GM23248 (cell line): ENCODE measurements at regions not wholly inside any gene's neighbourhood (a gene's known extent, or its start where the extent isn't known, plus 50 kb on each side); places are given as distances from the start of the nearest gene placed in this dataset.
A peak's percentile ranks its signal among the peaks of the same experiment; 100 is the strongest.

Experiments
- DNase-seq: peaks from one replicate; pipeline ENCODE4 v3.0.0-alpha.2; 2015
- H2AFZ ChIP-seq: fragments of 200-600 bp; sonication (generic); 2 replicates; pipeline ENCODE4 v1.6.1; 2016; ENCODE audit warnings: antibody characterized with exemption
- H3F3A ChIP-seq: fragments of 200-600 bp; sonication (generic); 2 replicates; pipeline ENCODE4 v1.6.1; 2016; ENCODE audit warnings: mild to moderate bottlenecking, antibody characterized with exemption, mixed run types; ENCODE audit not compliant: insufficient read depth
- H3K27ac ChIP-seq: fragments of 200-600 bp; sonication (generic); 2 replicates; pipeline ENCODE4 v1.5.1; 2016; ENCODE audit warnings: mild to moderate bottlenecking
- H3K27me3 ChIP-seq: fragments of 200-600 bp; sonication (generic); replicated peaks from 2 replicates; pipeline ENCODE4 v1.6.1; 2016; ENCODE audit warnings: mild to moderate bottlenecking; ENCODE audit not compliant: insufficient read depth
- H3K36me3 ChIP-seq: fragments of 200-600 bp; sonication (generic); 2 replicates; pipeline ENCODE4 v1.6.1; 2016; ENCODE audit warnings: low read depth, mild to moderate bottlenecking
- H3K4me1 ChIP-seq: fragments of 200-600 bp; sonication (generic); 2 replicates; pipeline ENCODE4 v1.6.1; 2016; ENCODE audit warnings: mild to moderate bottlenecking; ENCODE audit not compliant: insufficient read depth
- H3K4me2 ChIP-seq: fragments of 200-600 bp; sonication (generic); one replicate; pipeline ENCODE4 v1.6.1; 2016; ENCODE audit warnings: mild to moderate bottlenecking; ENCODE audit not compliant: unreplicated experiment
- H3K4me3 ChIP-seq: fragments of 200-600 bp; sonication (generic); 2 replicates; pipeline ENCODE4 v1.5.1; 2016; ENCODE audit warnings: mild to moderate bottlenecking
- H3K79me2 ChIP-seq: fragments of 200-600 bp; sonication (generic); 2 replicates; pipeline ENCODE4 v1.6.1; 2016; ENCODE audit warnings: mild to moderate bottlenecking; ENCODE audit not compliant: insufficient read depth
- H3K9ac ChIP-seq: fragments of 200-600 bp; sonication (generic); 2 replicates; pipeline ENCODE4 v1.6.1; 2016; ENCODE audit warnings: mild to moderate bottlenecking
- H3K9me2 ChIP-seq: fragments of 200-600 bp; sonication (generic); 2 replicates; pipeline ENCODE4 v1.6.1; 2016; ENCODE audit warnings: mixed run types, mild to moderate bottlenecking, moderate library complexity; ENCODE audit not compliant: insufficient read depth
- H3K9me3 ChIP-seq: fragments of 200-600 bp; sonication (generic); one replicate; pipeline ENCODE4 v1.6.1; 2017; ENCODE audit warnings: low read depth
- H4K20me1 ChIP-seq: fragments of 200-600 bp; sonication (generic); 2 replicates; pipeline ENCODE4 v1.6.0; 2016; ENCODE audit not compliant: insufficient read depth
- EZH2 ChIP-seq: fragments of 200-600 bp; sonication (generic); IDR thresholded peaks from 2 replicates; pipeline ENCODE4 v1.6.1; 2018; ENCODE audit warnings: antibody characterized with exemption, mild to moderate bottlenecking; ENCODE audit not compliant: insufficient read depth, poor library complexity, severe bottlenecking
- EZH2phosphoT487 ChIP-seq: fragments of 200-600 bp; sonication (generic); IDR thresholded peaks from 2 replicates; pipeline ENCODE4 v1.6.1; 2018; ENCODE audit warnings: antibody characterized with exemption, moderate library complexity, mild to moderate bottlenecking, low read depth; ENCODE audit not compliant: insufficient read depth
- WGBS, 2 experiments: methylation state at CpG; one replicate each; pipeline ENCODE4 v1.1.6; 2015 to 2017; ENCODE audit warnings: low lambda C conversion rate in 2 of 2, low coverage in 1 of 2; ENCODE audit errors: missing lambda C conversion rate in 2 of 2; 5-methylcytosine and 5-hydroxymethylcytosine counted together
- in situ Hi-C: fragments of 300-500 bp; cut with MboI; formaldehyde crosslinking; loops from 2 replicates; pipeline ENCODE4 v1.15.0; 2020

GRCh38 chr15:49712846-49713450, 92.1 kb downstream of the DTWD1 start:
- Histone ChIP-seq H3K4me1 (peaks cover 4% of the 10 kb centered on the region), H3F3A (no peaks in the 10 kb centered on the region), H3K4me3 (no peak overlapping the region), H3K27ac (no peak overlapping the region), H3K79me2 (no peaks in the 10 kb centered on the region), H2AFZ (no peak overlapping the region), H3K36me3 (no peaks in the 10 kb centered on the region), H4K20me1 (no peaks in the 10 kb centered on the region), H3K27me3 (no peaks in the 10 kb centered on the region), H3K9me3 (no peaks in the 10 kb centered on the region), H3K9me2 (no peaks in the 10 kb centered on the region), H3K4me2 (no peak overlapping the region), H3K9ac (no peak overlapping the region)
- no peak for TF ChIP-seq EZH2phosphoT487
- TF ChIP-seq EZH2: no peak
- DNase-seq: no peak
- in situ Hi-C loops: no loop called here
- WGBS, 2 experiments: 84% methylated on average over 2 of the region's 2 CpGs

- Histone ChIP-seq H3K4me2 (no peak overlapping the region), H4K20me1 (no peaks in the 10 kb centered on the region), H3K4me3 (no peak overlapping the region), H3K36me3 (no peaks in the 10 kb centered on the region), H2AFZ (no peak overlapping the region), H3K79me2 (no peaks in the 10 kb centered on the region), H3K27ac (no peak overlapping the region), H3K9ac (no peak overlapping the region), H3K9me3 (no peaks in the 10 kb centered on the region), H3K27me3 (no peaks in the 10 kb centered on the region), H3F3A (peaks cover 7% of the 10 kb centered on the region; the same call in 1 of the 2 replicates), H3K9me2 (no peaks in the 10 kb centered on the region), H3K4me1 (peaks cover 13% of the 10 kb centered on the region)
- DNase-seq: no peak
- in situ Hi-C loops: no loop called here
- WGBS, 2 experiments: 92 to 97% methylated on average over 1 of the region's 1 CpG
- no peak for TF ChIP-seq EZH2phosphoT487
- no peak for TF ChIP-seq EZH2
Measured at GRCh38 chr15:49715211-49715610, 94.4 kb downstream of the DTWD1 start.

DNA sequence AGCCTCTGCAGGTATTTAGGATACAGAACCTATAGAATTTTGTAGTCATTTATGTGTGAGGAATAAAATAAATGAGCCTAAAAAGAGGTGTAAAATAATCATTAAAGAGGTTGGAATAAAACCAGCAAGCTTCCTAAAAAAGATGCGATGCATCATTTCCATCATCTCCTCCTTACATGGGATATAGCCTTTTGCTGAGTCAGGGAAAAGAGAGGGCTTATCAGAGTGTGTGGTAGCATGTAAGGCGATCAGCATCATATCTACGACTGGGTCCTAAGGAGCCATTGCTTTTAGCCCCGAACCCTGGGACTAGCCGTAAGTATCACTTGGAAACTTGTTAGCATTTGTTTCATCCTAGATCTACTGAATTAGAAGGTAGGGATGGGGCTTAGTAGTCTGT, 94.9 kb downstream of the DTWD1 start:
- no peak overlapping the region for H3K4me3 ChIP-seq
- H4K20me1 ChIP-seq: no peaks in the 10 kb centered on the region
- H3K9ac ChIP-seq: no peak overlapping the region
- peaks cover 7% of the 10 kb centered on the region; the same call in 1 of the 2 replicates for H3F3A ChIP-seq
- H3K36me3 ChIP-seq: no peaks in the 10 kb centered on the region
- no peak for TF ChIP-seq EZH2phosphoT487
- no peak for TF ChIP-seq EZH2
- in situ Hi-C loops: no loop called here
- no peaks in the 10 kb centered on the region for H3K79me2 ChIP-seq
- peaks cover 13% of the 10 kb centered on the region for H3K4me1 ChIP-seq
- no peak overlapping the region for H3K4me2 ChIP-seq
- H2AFZ ChIP-seq: no peak overlapping the region
- H3K9me3 ChIP-seq: no peaks in the 10 kb centered on the region
- H3K27me3 ChIP-seq: no peaks in the 10 kb centered on the region
- H3K9me2 ChIP-seq: no peaks in the 10 kb centered on the region
- 86 to 92% methylated on average over 5 of the region's 5 CpGs for WGBS, 2 experiments
- no peak overlapping the region for H3K27ac ChIP-seq
- DNase-seq: no peak

- in situ Hi-C loops: no loop called here
- H3K4me1 ChIP-seq: peaks cover 13% of the 10 kb centered on the region
- WGBS, 2 experiments: 4 to 10% methylated on average over 2 of the region's 2 CpGs
- peak overlapping the region; percentile 82 for H2AFZ ChIP-seq
- no peaks in the 10 kb centered on the region for H3K79me2 ChIP-seq
- no peaks in the 10 kb centered on the region for H3K27me3 ChIP-seq
- peak overlapping the region; percentile 31; the same call in 1 of the 2 replicates for H3K9ac ChIP-seq
- H3K9me3 ChIP-seq: no peaks in the 10 kb centered on the region
- peak overlapping the region; percentile 46 for H3K4me3 ChIP-seq
- peak overlapping the region; percentile 76 for H3K4me2 ChIP-seq
- H3F3A ChIP-seq: peaks cover 7% of the 10 kb centered on the region; the same call in 1 of the 2 replicates
- peak overlapping the region; percentile 47 for H3K27ac ChIP-seq
- H4K20me1 ChIP-seq: no peaks in the 10 kb centered on the region
- TF ChIP-seq EZH2phosphoT487 (no peak), EZH2 (no peak)
- no peaks in the 10 kb centered on the region for H3K36me3 ChIP-seq
- no peaks in the 10 kb centered on the region for H3K9me2 ChIP-seq
- peak; percentile 83 for DNase-seq
Measured at GRCh38 chr15:49718234-49718633, 97.4 kb downstream of the DTWD1 start.
